PC-9 (cell line): ENCODE measurements at regions not wholly inside any gene's neighbourhood (a gene's known extent, or its start where the extent isn't known, plus 50 kb on each side); places are given as distances from the start of the nearest gene placed in this dataset.

Experiments used
- BruUV-seq: library from RNA; stranded (reverse); fragments of 400-500 nt; replicated peaks from 2 replicates; lab custom pipeline; 2021; lab: Mats Ljungman, UMichigan
- CTCF ChIA-PET: fragments of 300-600 bp; sonication (Branson Sonifier 250); formaldehyde crosslinking; loops from one replicate; lab custom pipeline; 2022; ENCODE audit warnings: antibody characterized with exemption; lab: Charles Lee
- POLR2A ChIA-PET: fragments of 300-600 bp; sonication (Branson Sonifier 250); formaldehyde crosslinking; loops from one replicate; lab custom pipeline; 2022; ENCODE audit warnings: antibody characterized with exemption; ENCODE audit not compliant: unreplicated experiment; lab: Charles Lee
- DNase-seq, 2 experiments: peaks; one replicate each; pipeline versions ENCODE4 v3.0.0 to v3.0.0-alpha.2; 2015 to 2022; ENCODE audit warnings: mixed read lengths in 1 of 2
- H2AFZ ChIP-seq: fragments of 200-600 bp; sonication (generic); 2 replicates; pipeline ENCODE4 v1.8.1; 2017; ENCODE audit warnings: antibody characterized with exemption
- H3F3A ChIP-seq: fragments of 200-600 bp; sonication (generic); 2 replicates; pipeline ENCODE4 v1.8.1; 2017; ENCODE audit warnings: antibody characterized with exemption, mild to moderate bottlenecking, low read depth; ENCODE audit not compliant: insufficient read depth
- H3K27ac ChIP-seq: fragments of 200-600 bp; sonication (generic); 2 replicates; pipeline ENCODE4 v1.6.1; 2016; ENCODE audit warnings: mixed run types
- H3K27me3 ChIP-seq: fragments of 200-600 bp; sonication (generic); 2 replicates; pipeline ENCODE4 v1.6.1; 2016; ENCODE audit warnings: low read depth, mixed run types; ENCODE audit not compliant: insufficient read depth
- H3K36me3 ChIP-seq: fragments of 200-600 bp; sonication (generic); 2 replicates; pipeline ENCODE4 v1.6.1; 2016; ENCODE audit warnings: low read depth, mixed run types
- H3K4me1 ChIP-seq: fragments of 200-600 bp; sonication (generic); replicated peaks from 2 replicates; pipeline ENCODE4 v1.6.1; 2016; ENCODE audit warnings: mixed run types; ENCODE audit not compliant: insufficient read depth
- H3K4me2 ChIP-seq: fragments of 200-600 bp; sonication (generic); 2 replicates; pipeline ENCODE4 v1.6.1; 2017; ENCODE audit warnings: mixed run types
- H3K4me3 ChIP-seq: fragments of 200-600 bp; sonication (generic); 2 replicates; pipeline ENCODE4 v1.6.1; 2016; ENCODE audit warnings: mixed run types
- H3K79me2 ChIP-seq: fragments of 200-600 bp; sonication (generic); 2 replicates; pipeline ENCODE4 v1.6.1; 2017; ENCODE audit warnings: low read depth, mixed run types
- H3K9me2 ChIP-seq: fragments of 200-600 bp; sonication (generic); 2 replicates; pipeline ENCODE4 v1.8.1; 2017; ENCODE audit warnings: mild to moderate bottlenecking; ENCODE audit not compliant: insufficient read depth
- H3K9me3 ChIP-seq: fragments of 200-600 bp; sonication (generic); 2 replicates; pipeline ENCODE4 v1.8.1; 2016; ENCODE audit warnings: low read depth; ENCODE audit not compliant: insufficient read depth
- H4K20me1 ChIP-seq: fragments of 200-600 bp; sonication (generic); 2 replicates; pipeline ENCODE4 v1.8.1; 2017; ENCODE audit not compliant: insufficient read depth
- EZH2 ChIP-seq: fragments of 200-600 bp; sonication (generic); IDR thresholded peaks from 2 replicates; pipeline ENCODE4 v1.8.0; 2017; ENCODE audit warnings: antibody characterized with exemption, low read depth
- intact Hi-C: fragments of 100-400 bp; cut with micrococcal nuclease; formaldehyde crosslinking; loops from one replicate; pipeline ENCODE4 v1.10.0; 2022; ENCODE audit not compliant: unreplicated experiment
- TF ChIP-seq, protein P1 (sequence below): fragments of 200-600 bp; sonication (generic); conservative IDR thresholded peaks from 2 replicates; pipeline ENCODE4 v1.6.1; 2017; ENCODE audit warnings: mixed run types, antibody characterized with exemption, mild to moderate bottlenecking, moderate library complexity

DNA sequence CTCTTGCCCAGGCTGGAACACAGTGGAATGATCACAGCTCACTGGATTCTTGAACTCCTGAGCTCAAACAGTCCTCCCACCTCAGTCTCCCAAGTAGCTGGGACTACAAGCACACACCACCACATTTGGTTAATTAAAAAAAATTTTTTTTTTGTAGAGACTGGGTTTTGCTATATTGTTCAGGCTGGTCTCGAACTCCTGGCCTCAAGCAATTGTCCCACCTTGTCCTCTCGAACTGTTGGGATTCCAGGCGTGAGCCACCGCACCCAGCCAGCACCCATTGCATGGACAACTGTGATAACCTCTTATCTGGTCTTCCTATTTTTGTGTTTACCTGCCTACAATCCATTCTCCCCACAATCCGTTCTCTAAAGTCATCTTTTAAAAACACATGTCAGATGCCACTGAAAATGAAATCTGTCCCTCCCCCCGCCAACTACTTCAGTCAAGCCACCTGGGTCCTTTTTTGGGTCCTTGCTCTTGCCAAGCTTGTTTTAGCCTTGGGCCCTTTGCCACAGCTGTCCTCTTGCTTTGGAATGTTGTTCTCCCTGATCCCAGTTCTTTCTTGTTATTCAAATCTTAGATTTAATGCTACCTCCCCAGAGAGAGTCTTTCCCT lies 250.5 kb downstream of the PIK3R1 start:
- Histone ChIP-seq H3K9me2 (no peaks in the 10 kb centered on the region), H3F3A (0 out of 2 replicates have a peak, but pooled peaks cover 4% of the 10 kb centered on the region), H3K4me1 (peaks cover 23% of the 10 kb centered on the region), H3K27ac (no peak overlapping the region), H3K36me3 (no peaks in the 10 kb centered on the region), H3K79me2 (no peaks in the 10 kb centered on the region), H3K4me2 (0 out of 2 replicates have a peak overlapping the region, but pooled peaks have one; percentile 1), H3K4me3 (no peak overlapping the region), H3K27me3 (no peaks in the 10 kb centered on the region), H4K20me1 (no peaks in the 10 kb centered on the region), H2AFZ (no peak overlapping the region), H3K9me3 (no peaks in the 10 kb centered on the region; the same call in none of the 2 replicates)
- CTCF ChIA-PET = no interaction called here
- DNase-seq = peak in 1 of 2 experiments; percentile 54
- intact Hi-C loops = loop anchor here (5.0 kb wide), 1 partner anchor 496 kb away; no protein-coding TSS in a partner anchor
- no TSS peak for BruUV-seq
- TF ChIP-seq, protein P1, sequence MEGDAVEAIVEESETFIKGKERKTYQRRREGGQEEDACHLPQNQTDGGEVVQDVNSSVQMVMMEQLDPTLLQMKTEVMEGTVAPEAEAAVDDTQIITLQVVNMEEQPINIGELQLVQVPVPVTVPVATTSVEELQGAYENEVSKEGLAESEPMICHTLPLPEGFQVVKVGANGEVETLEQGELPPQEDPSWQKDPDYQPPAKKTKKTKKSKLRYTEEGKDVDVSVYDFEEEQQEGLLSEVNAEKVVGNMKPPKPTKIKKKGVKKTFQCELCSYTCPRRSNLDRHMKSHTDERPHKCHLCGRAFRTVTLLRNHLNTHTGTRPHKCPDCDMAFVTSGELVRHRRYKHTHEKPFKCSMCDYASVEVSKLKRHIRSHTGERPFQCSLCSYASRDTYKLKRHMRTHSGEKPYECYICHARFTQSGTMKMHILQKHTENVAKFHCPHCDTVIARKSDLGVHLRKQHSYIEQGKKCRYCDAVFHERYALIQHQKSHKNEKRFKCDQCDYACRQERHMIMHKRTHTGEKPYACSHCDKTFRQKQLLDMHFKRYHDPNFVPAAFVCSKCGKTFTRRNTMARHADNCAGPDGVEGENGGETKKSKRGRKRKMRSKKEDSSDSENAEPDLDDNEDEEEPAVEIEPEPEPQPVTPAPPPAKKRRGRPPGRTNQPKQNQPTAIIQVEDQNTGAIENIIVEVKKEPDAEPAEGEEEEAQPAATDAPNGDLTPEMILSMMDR = no peak
- TF ChIP-seq EZH2 = no peak
- POLR2A ChIA-PET = no interaction called here

- intact Hi-C loops = loop anchor here (5.0 kb wide), 1 partner anchor 495 kb away; no protein-coding TSS in a partner anchor
Measured at GRCh38 chr5:68467208-68467607, 251.7 kb downstream of the PIK3R1 start.

DNA sequence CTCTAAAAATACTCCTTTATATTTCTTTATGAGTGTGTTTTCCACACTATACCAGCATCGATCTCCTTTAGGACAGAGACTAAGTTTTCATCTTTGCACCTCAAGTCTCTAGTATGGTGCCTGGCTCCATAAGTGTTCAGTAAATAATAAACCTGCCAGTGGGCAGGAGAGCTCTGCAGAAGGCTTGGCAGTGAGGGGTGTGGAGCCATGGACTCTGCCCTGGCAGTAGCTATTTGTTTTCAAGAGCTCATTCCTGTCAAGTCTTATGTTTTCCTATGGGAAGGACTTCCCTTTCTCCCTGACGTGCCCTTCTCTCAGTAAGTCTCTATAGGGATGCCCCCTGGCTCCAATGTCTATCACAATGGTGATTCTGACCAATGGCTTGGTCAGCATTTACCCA lies 252.2 kb downstream of the PIK3R1 start:
- H3K27me3 ChIP-seq = no peaks in the 10 kb centered on the region
- no TSS peak for BruUV-seq
- intact Hi-C loops = loop anchor here (5.0 kb wide), 1 partner anchor 495 kb away; no protein-coding TSS in a partner anchor
- POLR2A ChIA-PET = no interaction called here
- no peaks in the 10 kb centered on the region for H3K36me3 ChIP-seq
- no peak overlapping the region for H2AFZ ChIP-seq
- CTCF ChIA-PET = no interaction called here
- H3K79me2 ChIP-seq = no peaks in the 10 kb centered on the region
- no peaks in the 10 kb centered on the region for H3K9me2 ChIP-seq
- H3K9me3 ChIP-seq = no peaks in the 10 kb centered on the region; the same call in none of the 2 replicates
- H3K27ac ChIP-seq = no peak overlapping the region
- H3F3A ChIP-seq = 0 out of 2 replicates have a peak, but pooled peaks cover 4% of the 10 kb centered on the region
- H3K4me3 ChIP-seq = no peak overlapping the region
- TF ChIP-seq, protein P1 = no peak
- TF ChIP-seq EZH2 = no peak
- peaks cover 23% of the 10 kb centered on the region for H3K4me1 ChIP-seq
- no peak overlapping the region for H3K4me2 ChIP-seq
- no peak for DNase-seq
- H4K20me1 ChIP-seq = no peaks in the 10 kb centered on the region

More at GRCh38 chr5:68467208-68467607, 251.7 kb downstream of the PIK3R1 start:
- no peak overlapping the region for H3K4me3 ChIP-seq
- H2AFZ ChIP-seq = no peak overlapping the region
- POLR2A ChIA-PET = no interaction called here
- 0 out of 2 replicates have a peak, but pooled peaks cover 4% of the 10 kb centered on the region for H3F3A ChIP-seq
- no peaks in the 10 kb centered on the region for H4K20me1 ChIP-seq
- H3K36me3 ChIP-seq = no peaks in the 10 kb centered on the region
- BruUV-seq = no TSS peak
- H3K27me3 ChIP-seq = no peaks in the 10 kb centered on the region
- TF ChIP-seq, protein P1 = no peak
- no peak for TF ChIP-seq EZH2
- H3K4me2 ChIP-seq = no peak overlapping the region
- no peaks in the 10 kb centered on the region for H3K9me2 ChIP-seq
- H3K9me3 ChIP-seq = no peaks in the 10 kb centered on the region; the same call in none of the 2 replicates
- no peaks in the 10 kb centered on the region for H3K79me2 ChIP-seq
- DNase-seq = no peak
- CTCF ChIA-PET = no interaction called here
- H3K27ac ChIP-seq = no peak overlapping the region
- peaks cover 23% of the 10 kb centered on the region for H3K4me1 ChIP-seq
